ENCODE measurements at regions not wholly inside any gene's neighbourhood (a gene's known extent, or its start where the extent isn't known, plus 50 kb on each side); places are given as distances from the start of the nearest gene placed in this dataset.

DNA sequence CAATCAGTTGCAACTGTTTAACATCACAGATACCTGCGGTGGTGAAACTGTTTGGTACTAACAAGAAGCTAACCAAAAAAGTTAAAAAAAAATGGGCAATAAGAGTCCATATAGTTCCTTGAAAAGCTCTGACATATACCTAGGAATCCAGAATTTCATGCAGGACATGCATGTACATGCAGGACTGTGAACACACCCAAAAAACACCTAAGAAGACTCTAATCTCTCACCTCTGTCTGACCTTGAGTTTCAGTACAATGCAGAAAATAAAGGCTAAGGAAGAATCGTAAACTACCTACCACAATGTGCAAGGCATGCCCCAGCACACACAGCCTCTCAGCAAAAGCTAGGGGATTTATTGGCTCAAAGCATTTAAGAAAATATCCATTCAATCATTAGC lies 110.7 kb upstream of the GOLGA8J start:
- no peak for DNase-seq
- peaks cover 5 to 19% (median 12%) of the 10 kb centered on the region in 7 donors for H3K9me3 Mint-ChIP-seq
- H3K4me3 Mint-ChIP-seq = no peak overlapping the region
- H3K36me3 Mint-ChIP-seq = no peaks in the 10 kb centered on the region
- no peak for ATAC-seq (ENCODE audit: low read depth in 2 of 2)
- H3K27me3 Mint-ChIP-seq = peaks cover 24 to 55% (median 38%) of the 10 kb centered on the region in 3 donors
- no peaks in the 10 kb centered on the region for H3K4me1 Mint-ChIP-seq
- H3K27ac Mint-ChIP-seq = no peak overlapping the region

- Mint-ChIP-seq H3K36me3 (no peaks in the 10 kb centered on the region), H3K27me3 (peaks cover 24 to 66% (median 45%) of the 10 kb centered on the region in 3 donors), H3K4me1 (no peaks in the 10 kb centered on the region), H3K4me3 (no peak overlapping the region), H3K27ac (no peak overlapping the region), H3K9me3 (peaks cover 5 to 19% (median 9%) of the 10 kb centered on the region in 7 donors)
- ATAC-seq (ENCODE audit: low read depth in 2 of 2) (no peak), DNase-seq (no peak)
These were observed 112.4 kb upstream of the GOLGA8J start for GRCh38 chr15:29970402-29970695.

DNA sequence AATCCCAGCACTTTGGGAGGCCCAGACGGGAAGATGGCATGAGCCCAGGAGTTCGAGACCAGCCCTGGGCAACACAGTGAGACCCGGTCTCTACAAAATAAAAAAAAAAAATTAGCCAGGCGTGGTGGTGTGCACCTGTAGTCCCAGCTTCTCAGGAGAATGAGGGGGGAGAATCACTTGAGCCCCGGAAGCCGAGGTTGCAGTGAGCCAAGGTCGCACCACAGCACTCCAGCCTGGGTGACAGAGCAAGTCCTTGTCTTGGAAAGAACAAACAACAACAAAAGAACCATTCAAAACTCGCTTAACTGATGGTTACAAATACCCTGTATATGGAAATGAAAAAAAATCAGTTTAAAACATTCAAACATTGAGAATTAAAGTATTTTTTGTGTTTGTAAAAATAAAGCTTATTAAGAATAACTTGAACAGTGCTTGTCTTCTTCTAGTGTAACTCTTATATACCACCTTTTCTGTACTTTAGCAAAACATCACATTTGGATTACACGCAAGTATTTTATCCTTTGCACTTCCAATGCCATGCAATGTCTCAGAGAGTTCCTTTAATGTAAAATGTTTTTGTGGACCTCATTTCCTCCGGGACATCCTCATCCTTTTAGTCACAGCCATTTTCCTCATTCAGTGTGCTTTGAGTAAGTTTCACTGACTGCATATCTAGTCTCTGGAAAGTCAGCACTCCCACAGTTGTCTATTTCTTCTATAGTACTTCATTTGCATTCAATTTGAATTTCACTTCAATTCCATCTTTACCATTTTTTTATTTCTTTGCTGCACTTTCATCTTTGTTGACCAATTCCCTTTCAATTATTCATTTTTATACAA lies 113.0 kb upstream of the GOLGA8J start:
- ATAC-seq (ENCODE audit: low read depth in 2 of 2) = no peak
- H3K4me1 Mint-ChIP-seq = no peaks in the 10 kb centered on the region
- H3K36me3 Mint-ChIP-seq = no peaks in the 10 kb centered on the region
- H3K4me3 Mint-ChIP-seq = no peak overlapping the region
- peaks cover 5 to 19% (median 9%) of the 10 kb centered on the region in 7 donors for H3K9me3 Mint-ChIP-seq
- DNase-seq = no peak
- H3K27me3 Mint-ChIP-seq = peaks cover 24 to 64% (median 46%) of the 10 kb centered on the region in 3 donors
- H3K27ac Mint-ChIP-seq = no peak overlapping the region

DNA sequence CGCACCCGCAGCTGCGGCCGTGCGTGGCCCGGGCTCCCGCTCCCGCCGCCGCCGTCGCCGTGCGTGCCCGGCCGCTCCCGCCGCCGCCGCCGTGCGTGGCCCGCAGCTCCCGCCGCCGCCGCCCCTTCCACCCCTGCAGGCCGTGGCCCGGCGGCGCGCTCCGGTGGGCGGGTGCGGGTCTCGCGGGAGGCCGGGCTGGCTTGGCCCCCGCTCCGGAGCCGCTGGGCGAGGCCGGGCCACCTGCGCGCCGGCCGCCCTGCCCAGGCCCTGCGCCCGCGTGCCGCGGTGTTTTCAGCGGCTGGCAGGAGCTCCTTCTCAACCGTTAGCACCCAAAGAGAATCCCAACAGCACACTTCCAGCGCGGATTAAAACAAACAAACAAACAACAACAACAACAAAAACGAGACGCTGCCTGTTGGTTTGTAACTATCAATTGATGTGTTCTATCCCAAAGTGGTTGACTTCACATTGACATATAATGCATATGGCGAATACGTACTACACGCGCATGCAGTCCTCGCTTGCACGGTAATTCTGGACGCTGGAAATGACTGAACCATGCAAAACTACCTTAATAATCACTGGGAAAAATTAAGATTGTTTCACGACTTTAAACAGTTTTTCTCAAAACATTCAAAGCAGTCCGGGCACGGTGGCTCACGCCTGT lies 113.7 kb upstream of the GOLGA8J start:
- no peak for DNase-seq
- Mint-ChIP-seq H3K27ac (no peak overlapping the region), H3K27me3 (peaks cover 32 to 61% (median 44%) of the 10 kb centered on the region in 3 donors), H3K4me3 (no peak overlapping the region), H3K36me3 (no peaks in the 10 kb centered on the region), H3K9me3 (peaks cover 4 to 18% (median 7%) of the 10 kb centered on the region in 7 donors), H3K4me1 (no peaks in the 10 kb centered on the region)
- no peak for ATAC-seq (ENCODE audit: low read depth in 2 of 2)

GRCh38 chr15:29968099-29968894 lies 114.5 kb upstream of the GOLGA8J start:
- Mint-ChIP-seq H3K36me3 (no peaks in the 10 kb centered on the region), H3K4me1 (no peaks in the 10 kb centered on the region), H3K9me3 (peaks cover 4 to 17% (median 7%) of the 10 kb centered on the region in 7 donors), H3K4me3 (no peak overlapping the region), H3K27me3 (peaks cover 36 to 60% (median 44%) of the 10 kb centered on the region in 3 donors), H3K27ac (no peak overlapping the region)
- ATAC-seq (ENCODE audit: low read depth in 2 of 2) (no peak), DNase-seq (no peak)

DNA sequence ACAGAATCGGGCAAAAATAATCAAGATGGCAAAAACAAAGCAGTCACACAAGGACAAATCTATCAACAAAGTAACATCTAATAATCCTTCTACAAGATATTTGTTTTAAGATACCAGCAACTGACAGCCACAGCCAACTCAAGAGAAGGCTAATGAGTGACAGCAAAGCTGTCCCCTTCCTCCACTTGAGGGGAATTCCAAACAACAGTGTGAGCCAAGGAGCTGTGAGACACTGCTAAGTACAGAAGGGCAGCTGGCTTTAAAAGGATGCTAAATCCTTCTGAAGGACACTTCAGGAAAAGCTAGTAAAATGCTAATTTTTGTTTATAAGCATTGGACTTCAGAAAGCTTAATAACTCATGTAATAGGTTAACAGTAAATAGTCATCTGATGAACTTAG lies 120.3 kb upstream of the GOLGA8J start:
- no peaks in the 10 kb centered on the region for H3K36me3 Mint-ChIP-seq
- ATAC-seq (ENCODE audit: low read depth in 2 of 2) (no peak), DNase-seq (no peak)
- peaks cover 0 to 3% (median 0%) of the 10 kb centered on the region in 7 donors for H3K9me3 Mint-ChIP-seq
- H3K27ac Mint-ChIP-seq = peak overlapping the region in 1 of 6 donors; percentile 75
- H3K27me3 Mint-ChIP-seq = peaks cover 20 to 33% (median 24%) of the 10 kb centered on the region in 3 donors
- H3K4me3 Mint-ChIP-seq = no peak overlapping the region
- no peaks in the 10 kb centered on the region for H3K4me1 Mint-ChIP-seq

DNA sequence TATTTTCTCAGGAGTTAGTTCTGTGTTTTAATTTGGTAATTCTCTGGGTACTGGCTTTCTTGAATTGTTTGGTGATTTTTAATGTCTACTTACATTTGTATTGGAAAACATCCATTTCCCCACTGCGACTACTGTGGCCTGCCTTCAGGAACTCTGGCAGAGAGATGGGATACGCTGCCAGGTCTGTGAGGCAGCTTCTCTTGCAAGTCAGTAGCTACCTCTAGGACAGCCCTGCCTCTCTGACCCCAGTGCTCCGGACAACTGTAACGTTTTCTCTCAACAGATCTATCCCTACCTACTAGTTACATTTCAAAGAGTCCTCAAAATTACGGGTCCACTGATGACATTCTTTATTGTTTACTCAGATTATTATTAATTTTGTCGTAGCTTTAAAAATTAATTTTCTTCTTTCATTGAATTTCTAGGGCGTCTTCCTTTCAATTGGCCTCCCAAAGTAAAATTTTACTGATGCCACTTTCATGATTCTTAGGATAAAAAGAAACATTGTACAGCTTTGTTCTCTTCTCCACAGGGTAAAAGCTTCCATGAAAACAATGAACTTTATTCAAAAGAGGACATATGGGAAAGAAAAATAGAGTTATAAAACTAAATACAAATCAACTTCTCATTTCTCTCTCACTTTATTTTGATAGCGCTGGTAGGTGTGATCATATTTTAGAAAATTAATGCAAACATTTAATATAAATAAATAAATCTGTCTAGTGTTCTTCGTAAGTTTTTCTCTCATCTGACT lies 123.2 kb upstream of the GOLGA8J start:
- Mint-ChIP-seq H3K36me3 (no peaks in the 10 kb centered on the region), H3K9me3 (peaks cover 0 to 3% (median 0%) of the 10 kb centered on the region in 7 donors), H3K27me3 (peaks cover 9 to 20% (median 17%) of the 10 kb centered on the region in 3 donors)

DNA sequence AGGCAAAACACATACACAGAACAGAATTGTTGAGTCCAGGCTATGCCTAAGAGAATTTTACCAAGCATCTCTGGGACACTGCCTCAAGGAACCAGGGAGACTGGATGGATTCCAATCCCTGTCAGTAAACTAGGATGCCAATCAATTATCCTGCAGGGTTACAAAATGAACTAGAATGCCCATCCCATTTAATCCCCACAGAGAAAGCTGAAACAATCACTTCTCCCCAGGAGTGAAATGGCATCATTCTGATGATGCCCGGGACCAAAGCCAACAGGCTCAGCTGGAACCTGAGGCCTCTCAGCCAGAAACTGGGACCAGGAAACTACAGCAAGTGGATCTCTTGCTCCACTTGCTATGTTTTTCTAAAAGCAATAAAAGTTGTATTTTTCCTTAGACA lies 130.0 kb upstream of the TJP1 start:
- Mint-ChIP-seq H3K4me1 (no peaks in the 10 kb centered on the region), H3K27ac (no peak overlapping the region), H3K4me3 (no peak overlapping the region), H3K36me3 (no peaks in the 10 kb centered on the region), H3K9me3 (peaks cover 0 to 2% (median 0%) of the 10 kb centered on the region in 7 donors), H3K27me3 (no peaks in the 10 kb centered on the region)
- ATAC-seq (ENCODE audit: low read depth in 2 of 2) (no peak), DNase-seq (no peak)

More for the DNA sequence above, 123.2 kb upstream of the GOLGA8J start:
- H3K4me3 Mint-ChIP-seq = no peak overlapping the region
- DNase-seq (no peak), ATAC-seq (ENCODE audit: low read depth in 2 of 2) (no peak)
- no peaks in the 10 kb centered on the region for H3K4me1 Mint-ChIP-seq
- H3K27ac Mint-ChIP-seq = peak overlapping the region in 1 of 6 donors; percentile 5

- Mint-ChIP-seq H3K27me3 (no peaks in the 10 kb centered on the region), H3K36me3 (no peaks in the 10 kb centered on the region), H3K27ac (no peak overlapping the region), H3K4me3 (no peak overlapping the region), H3K9me3 (peaks cover 0 to 2% (median 0%) of the 10 kb centered on the region in 7 donors), H3K4me1 (no peaks in the 10 kb centered on the region)
- ATAC-seq (ENCODE audit: low read depth in 2 of 2) (no peak), DNase-seq (no peak)
These were observed 123.8 kb upstream of the TJP1 start for GRCh38 chr15:29945943-29946596.

DNA sequence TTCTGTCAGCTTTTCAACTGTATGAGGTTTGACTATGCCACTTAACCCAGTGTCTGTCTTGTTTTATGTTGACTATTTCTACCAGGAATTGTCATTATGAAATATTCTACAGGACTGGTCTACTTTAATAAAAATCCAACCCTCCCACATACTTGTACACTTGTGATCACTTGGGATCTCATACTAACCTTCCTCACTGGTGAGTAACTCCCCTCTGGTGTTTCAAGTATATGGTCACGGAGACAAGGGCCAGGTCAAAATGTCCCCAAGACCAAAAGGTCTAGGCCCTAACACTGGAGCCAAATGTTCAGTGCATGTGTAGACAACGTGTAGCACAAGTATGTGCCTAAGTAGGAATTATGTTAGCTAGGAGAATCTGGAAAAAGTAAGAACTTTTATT lies 122.7 kb upstream of the TJP1 start:
- ATAC-seq (ENCODE audit: low read depth in 2 of 2) (no peak), DNase-seq (no peak)
- H3K9me3 Mint-ChIP-seq = peaks cover 0 to 3% (median 0%) of the 10 kb centered on the region in 7 donors
- H3K27me3 Mint-ChIP-seq = no peaks in the 10 kb centered on the region
- H3K36me3 Mint-ChIP-seq = no peaks in the 10 kb centered on the region
- no peaks in the 10 kb centered on the region for H3K4me1 Mint-ChIP-seq
- H3K27ac Mint-ChIP-seq = no peak overlapping the region
- no peak overlapping the region for H3K4me3 Mint-ChIP-seq

DNA sequence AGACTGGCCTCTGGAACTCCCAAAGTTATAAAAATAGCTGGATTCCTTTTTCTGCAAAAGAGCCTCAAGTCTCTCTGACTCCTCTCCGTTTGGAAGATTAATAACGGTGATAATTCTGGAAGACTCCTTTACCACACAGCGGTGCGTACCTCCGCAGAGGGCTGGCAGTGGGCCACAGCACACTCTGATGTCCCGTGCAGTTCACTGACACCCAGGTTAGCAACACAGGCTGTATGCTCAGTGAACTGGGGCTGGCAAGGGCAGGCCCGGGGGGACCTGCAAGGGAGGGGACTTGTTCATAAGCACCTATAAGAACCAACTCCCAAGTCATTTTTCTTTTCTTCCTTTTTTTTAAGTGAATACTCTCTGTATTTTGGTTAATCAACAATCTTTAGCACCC lies 120.3 kb upstream of the TJP1 start:
- Mint-ChIP-seq H3K27me3 (no peaks in the 10 kb centered on the region), H3K4me3 (no peak overlapping the region), H3K27ac (no peak overlapping the region), H3K36me3 (no peaks in the 10 kb centered on the region), H3K9me3 (peaks cover 0 to 3% (median 0%) of the 10 kb centered on the region in 7 donors), H3K4me1 (no peaks in the 10 kb centered on the region)
- DNase-seq (no peak), ATAC-seq (ENCODE audit: low read depth in 2 of 2) (no peak)

DNA sequence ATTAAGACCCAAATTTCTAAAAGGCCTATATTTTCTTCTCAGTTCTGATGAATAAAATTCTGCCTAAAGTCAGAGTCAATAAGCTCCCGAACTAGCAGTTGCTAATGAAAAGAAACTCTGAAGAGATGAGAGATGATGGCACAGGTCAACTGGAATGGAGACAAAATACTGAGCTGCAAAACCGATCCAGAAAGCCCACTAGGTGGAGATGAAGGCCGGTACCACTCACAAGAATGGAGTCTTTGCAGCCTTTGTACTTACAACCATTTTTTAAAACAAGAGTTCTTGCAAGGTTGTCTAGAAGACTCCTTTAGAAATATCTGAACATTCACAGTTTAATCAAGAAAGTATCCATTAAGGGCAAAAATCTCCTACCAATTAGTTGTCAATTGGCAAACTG lies 119.9 kb upstream of the TJP1 start:
- H3K27ac Mint-ChIP-seq = no peak overlapping the region
- no peak for ATAC-seq (ENCODE audit: low read depth in 2 of 2)

More for the DNA sequence above, 119.9 kb upstream of the TJP1 start:
- H3K9me3 Mint-ChIP-seq = peaks cover 0 to 3% (median 0%) of the 10 kb centered on the region in 7 donors
- DNase-seq = no peak
- H3K4me1 Mint-ChIP-seq = no peaks in the 10 kb centered on the region
- H3K4me3 Mint-ChIP-seq = no peak overlapping the region
- H3K36me3 Mint-ChIP-seq = no peaks in the 10 kb centered on the region
- H3K27me3 Mint-ChIP-seq = no peaks in the 10 kb centered on the region

All from naive B cell (primary cell).